Astrocyte of the spinal cord (primary cell): ENCODE measurements at regions not wholly inside any gene's neighbourhood (a gene's known extent, or its start where the extent isn't known, plus 50 kb on each side); places are given as distances from the start of the nearest gene placed in this dataset.
"Not testable (repeated sequence)": the region's sequence is repeated elsewhere in the genome, so short reads cannot be mapped to it uniquely, and the experiment has no call there.

Experiments
- DNase-seq: peaks from one replicate; pipeline ENCODE4 v3.0.0; 2011; ENCODE audit warnings: low read depth, low spot score
- H3K4me3 ChIP-seq: 2 replicates; pipeline ENCODE4 v1.5.1; 2011; ENCODE audit warnings: low read depth, mild to moderate bottlenecking, low read length, moderate library complexity
- CTCF ChIP-seq: IDR thresholded peaks from 2 replicates; pipeline ENCODE4 v1.5.1; 2012; ENCODE audit warnings: low read depth, mild to moderate bottlenecking, low read length, inconsistent platforms
- in situ Hi-C: cut with HindIII; loops from 2 replicates; pipeline ENCODE4 v1.10.0; 2017; ENCODE audit warnings: low sequenced_read_pairs

- no peak overlapping the region for H3K4me3 ChIP-seq
- TF ChIP-seq CTCF: no peak
- DNase-seq: no peak
- in situ Hi-C loops: no loop called here
Observed at GRCh38 chr13:83003185-83003584, 879.1 kb downstream of the SLITRK1 start.

- DNase-seq: no peak
- H3K4me3 ChIP-seq: no peak overlapping the region
- in situ Hi-C loops: no loop called here
- TF ChIP-seq CTCF: no peak
Observed at GRCh38 chr13:82993417-82993816, 888.9 kb downstream of the SLITRK1 start.

- in situ Hi-C loops: no loop called here
- DNase-seq: no peak
- H3K4me3 ChIP-seq: no peak overlapping the region
- peak; percentile 10 for TF ChIP-seq CTCF
Observed at GRCh38 chr13:82976499-82976898, 905.8 kb downstream of the SLITRK1 start.

- TF ChIP-seq CTCF: no peak
- H3K4me3 ChIP-seq: no peak overlapping the region
- peak; percentile 54 for DNase-seq
- in situ Hi-C loops: no loop called here
Observed at GRCh38 chr13:82963226-82964099, 918.8 kb downstream of the SLITRK1 start.

- no peak for TF ChIP-seq CTCF
- in situ Hi-C loops: no loop called here
- DNase-seq: peak; percentile 8
- H3K4me3 ChIP-seq: no peak overlapping the region
Observed at GRCh38 chr13:82962397-82962796, 919.9 kb downstream of the SLITRK1 start.

- in situ Hi-C loops: no loop called here
- TF ChIP-seq CTCF: no peak
- no peak overlapping the region for H3K4me3 ChIP-seq
- no peak for DNase-seq
Observed at GRCh38 chr13:82961757-82962156, 920.5 kb downstream of the SLITRK1 start.

GRCh38 chr13:82952336-82952735 lies 929.9 kb downstream of the SLITRK1 start:
- DNase-seq, in situ Hi-C loops, H3K4me3 ChIP-seq: not testable (repeated sequence)
